ENCODE measurements at regions not wholly inside any gene's neighbourhood (a gene's known extent, or its start where the extent isn't known, plus 50 kb on each side); places are given as distances from the start of the nearest gene placed in this dataset.

DNA sequence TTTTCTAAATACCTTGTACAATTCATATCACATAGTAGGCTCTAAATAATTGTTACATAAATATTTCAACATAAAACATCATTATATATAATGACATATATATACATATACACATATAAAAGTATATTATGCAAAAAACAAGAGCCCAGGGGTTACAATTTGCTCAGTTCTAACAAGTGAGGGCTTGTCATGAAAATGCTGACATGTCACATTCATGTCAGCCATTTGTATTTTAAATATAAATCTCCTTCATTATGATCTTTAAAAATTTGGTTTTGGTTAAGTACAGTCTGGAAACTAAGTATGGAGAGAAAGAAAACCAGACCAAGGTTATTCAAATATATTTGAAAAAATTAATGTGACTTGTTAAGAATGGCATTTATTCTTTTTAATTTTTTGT is 2745.4 kb downstream of the PCDH7 start:
- no peak for TF ChIP-seq POLR2AphosphoS5 (IDR thresholded peaks at IDR 0.05)
- TF ChIP-seq, protein P1, sequence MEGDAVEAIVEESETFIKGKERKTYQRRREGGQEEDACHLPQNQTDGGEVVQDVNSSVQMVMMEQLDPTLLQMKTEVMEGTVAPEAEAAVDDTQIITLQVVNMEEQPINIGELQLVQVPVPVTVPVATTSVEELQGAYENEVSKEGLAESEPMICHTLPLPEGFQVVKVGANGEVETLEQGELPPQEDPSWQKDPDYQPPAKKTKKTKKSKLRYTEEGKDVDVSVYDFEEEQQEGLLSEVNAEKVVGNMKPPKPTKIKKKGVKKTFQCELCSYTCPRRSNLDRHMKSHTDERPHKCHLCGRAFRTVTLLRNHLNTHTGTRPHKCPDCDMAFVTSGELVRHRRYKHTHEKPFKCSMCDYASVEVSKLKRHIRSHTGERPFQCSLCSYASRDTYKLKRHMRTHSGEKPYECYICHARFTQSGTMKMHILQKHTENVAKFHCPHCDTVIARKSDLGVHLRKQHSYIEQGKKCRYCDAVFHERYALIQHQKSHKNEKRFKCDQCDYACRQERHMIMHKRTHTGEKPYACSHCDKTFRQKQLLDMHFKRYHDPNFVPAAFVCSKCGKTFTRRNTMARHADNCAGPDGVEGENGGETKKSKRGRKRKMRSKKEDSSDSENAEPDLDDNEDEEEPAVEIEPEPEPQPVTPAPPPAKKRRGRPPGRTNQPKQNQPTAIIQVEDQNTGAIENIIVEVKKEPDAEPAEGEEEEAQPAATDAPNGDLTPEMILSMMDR (IDR thresholded peaks at IDR 0.05), result no peak
- TF ChIP-seq EP300 (IDR thresholded peaks at IDR 0.05), result no peak
- TF ChIP-seq POLR2A (IDR thresholded peaks at IDR 0.05), result no peak
